ENCODE measurements at regions not wholly inside any gene's neighbourhood (a gene's known extent, or its start where the extent isn't known, plus 50 kb on each side); places are given as distances from the start of the nearest gene placed in this dataset.

GRCh38 chr15:70528270-70528706, 235.1 kb downstream of the UACA start:
- Histone ChIP-seq H3K27me3 (no peaks in the 10 kb centered on the region), H3K27ac (no peak overlapping the region), H3K4me1 (no peaks in the 10 kb centered on the region), H3K4me3 (no peak overlapping the region), H3K9me3 (no peaks in the 10 kb centered on the region), H3K36me3 (no peaks in the 10 kb centered on the region)
- intact Hi-C loops (cut with DNase I; ENCODE audit: low total_unique reads) = no loop called here
- DNase-seq (ENCODE audit: low spot score in 2 of 2) = no peak
- TF ChIP-seq POLR2AphosphoS5 (IDR thresholded peaks at IDR 0.05) (no peak), CTCF (IDR thresholded peaks at IDR 0.05) (no peak), POLR2A (IDR thresholded peaks at IDR 0.05) (no peak)

DNA sequence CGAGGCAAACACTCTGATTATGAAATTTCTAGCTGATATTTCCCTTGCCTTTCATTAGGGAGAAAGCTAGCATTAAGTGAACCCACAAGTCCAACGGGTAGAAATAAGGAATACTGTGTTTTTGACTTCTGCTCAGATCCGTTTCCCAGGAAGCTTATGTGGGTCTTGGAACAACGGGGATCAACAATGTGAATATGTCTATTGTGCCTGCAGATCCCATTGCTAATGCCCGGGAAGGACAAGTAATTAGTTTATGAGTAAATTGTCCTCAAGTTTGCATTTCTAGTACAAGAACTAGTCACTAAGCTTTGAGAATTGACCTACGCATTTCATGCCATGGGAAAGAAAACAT, 236.4 kb downstream of the UACA start:
- Histone ChIP-seq H3K4me3 (peak overlapping the region in 2 of 3 donors; percentile 36 to 58), H3K36me3 (no peaks in the 10 kb centered on the region), H3K4me1 (no peaks in the 10 kb centered on the region), H3K27ac (no peak overlapping the region), H3K9me3 (no peaks in the 10 kb centered on the region), H3K27me3 (no peaks in the 10 kb centered on the region)
- no peak for DNase-seq (ENCODE audit: low spot score in 2 of 2)
- TF ChIP-seq CTCF (IDR thresholded peaks at IDR 0.05) (no peak), POLR2AphosphoS5 (IDR thresholded peaks at IDR 0.05) (no peak), POLR2A (IDR thresholded peaks at IDR 0.05) (no peak)
- intact Hi-C loops (cut with DNase I; ENCODE audit: low total_unique reads) = no loop called here

- Histone ChIP-seq H3K36me3 (no peaks in the 10 kb centered on the region), H3K4me1 (no peaks in the 10 kb centered on the region), H3K4me3 (peak overlapping the region in 2 of 3 donors; percentile 36 to 58), H3K27me3 (no peaks in the 10 kb centered on the region), H3K27ac (peak overlapping the region in 1 of 2 donors; percentile 21), H3K9me3 (no peaks in the 10 kb centered on the region)
- no peak for TF ChIP-seq POLR2A (IDR thresholded peaks at IDR 0.05)
- TF ChIP-seq CTCF (IDR thresholded peaks at IDR 0.05) = no peak
- no peak for TF ChIP-seq POLR2AphosphoS5 (IDR thresholded peaks at IDR 0.05)
- peak; percentile 76 for DNase-seq (ENCODE audit: low spot score in 2 of 2)
- intact Hi-C loops (cut with DNase I; ENCODE audit: low total_unique reads) = no loop called here
Measured at GRCh38 chr15:70526221-70526973, 237.0 kb downstream of the UACA start.

DNA sequence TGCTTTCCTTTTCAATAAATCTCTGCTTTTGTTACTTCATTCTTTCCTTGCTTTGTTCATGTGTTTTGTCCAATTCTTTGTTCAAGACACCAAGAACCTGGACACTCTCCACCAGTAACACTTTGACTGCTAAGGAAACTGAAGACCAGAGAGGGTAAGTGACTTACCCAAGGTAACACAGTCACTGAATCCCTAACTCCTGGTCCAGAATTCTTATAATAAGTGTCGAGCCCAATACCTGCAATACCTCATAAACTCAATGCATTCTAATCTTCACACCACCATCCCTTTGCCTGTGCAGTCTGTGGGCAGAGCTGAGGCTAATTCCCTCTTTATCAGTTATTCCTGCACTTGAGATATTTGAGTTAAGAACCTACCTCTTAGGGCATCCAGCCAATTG, 237.8 kb downstream of the UACA start:
- Histone ChIP-seq H3K36me3 (no peaks in the 10 kb centered on the region), H3K4me3 (no peak overlapping the region), H3K4me1 (no peaks in the 10 kb centered on the region), H3K9me3 (no peaks in the 10 kb centered on the region), H3K27me3 (no peaks in the 10 kb centered on the region), H3K27ac (no peak overlapping the region)
- TF ChIP-seq POLR2A (IDR thresholded peaks at IDR 0.05) = no peak
- no peak for TF ChIP-seq CTCF (IDR thresholded peaks at IDR 0.05)
- no peak for TF ChIP-seq POLR2AphosphoS5 (IDR thresholded peaks at IDR 0.05)
- intact Hi-C loops (cut with DNase I; ENCODE audit: low total_unique reads) = no loop called here
- DNase-seq (ENCODE audit: low spot score in 2 of 2) = no peak

GRCh38 chr15:70524470-70524869, 238.9 kb downstream of the UACA start:
- no peaks in the 10 kb centered on the region for H3K36me3 ChIP-seq
- H3K4me3 ChIP-seq = no peak overlapping the region
- no peak overlapping the region for H3K27ac ChIP-seq
- H3K4me1 ChIP-seq = no peaks in the 10 kb centered on the region
- intact Hi-C loops (cut with DNase I; ENCODE audit: low total_unique reads) = no loop called here
- no peaks in the 10 kb centered on the region for H3K27me3 ChIP-seq
- DNase-seq (ENCODE audit: low spot score in 2 of 2) = no peak
- TF ChIP-seq POLR2A (IDR thresholded peaks at IDR 0.05) = no peak
- TF ChIP-seq POLR2AphosphoS5 (IDR thresholded peaks at IDR 0.05) = no peak
- no peak for TF ChIP-seq CTCF (IDR thresholded peaks at IDR 0.05)
- H3K9me3 ChIP-seq = no peaks in the 10 kb centered on the region
